ENCODE measurements at regions not wholly inside any gene's neighbourhood (a gene's known extent, or its start where the extent isn't known, plus 50 kb on each side); places are given as distances from the start of the nearest gene placed in this dataset.

DNA sequence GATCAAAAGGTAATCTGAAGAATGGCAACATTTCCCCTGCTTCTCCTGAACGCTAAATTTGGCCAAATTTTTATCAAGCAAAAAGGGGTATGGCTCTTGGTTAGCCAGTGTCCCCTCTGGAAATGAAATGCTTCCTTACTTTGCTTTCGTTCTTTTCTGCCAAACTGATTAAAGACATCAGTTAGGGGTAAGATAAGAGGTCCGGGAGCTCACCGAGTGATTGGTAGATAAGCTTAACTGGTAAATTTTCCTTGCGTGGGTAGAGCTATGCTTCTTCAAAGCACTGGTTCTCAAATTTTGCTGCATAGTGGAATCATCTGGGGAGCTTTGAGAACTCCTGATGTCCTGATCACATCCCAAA lies 62.7 kb upstream of the MAPRE2 start:
- no peak for DNase-seq (ENCODE audit: low read depth)

DNA sequence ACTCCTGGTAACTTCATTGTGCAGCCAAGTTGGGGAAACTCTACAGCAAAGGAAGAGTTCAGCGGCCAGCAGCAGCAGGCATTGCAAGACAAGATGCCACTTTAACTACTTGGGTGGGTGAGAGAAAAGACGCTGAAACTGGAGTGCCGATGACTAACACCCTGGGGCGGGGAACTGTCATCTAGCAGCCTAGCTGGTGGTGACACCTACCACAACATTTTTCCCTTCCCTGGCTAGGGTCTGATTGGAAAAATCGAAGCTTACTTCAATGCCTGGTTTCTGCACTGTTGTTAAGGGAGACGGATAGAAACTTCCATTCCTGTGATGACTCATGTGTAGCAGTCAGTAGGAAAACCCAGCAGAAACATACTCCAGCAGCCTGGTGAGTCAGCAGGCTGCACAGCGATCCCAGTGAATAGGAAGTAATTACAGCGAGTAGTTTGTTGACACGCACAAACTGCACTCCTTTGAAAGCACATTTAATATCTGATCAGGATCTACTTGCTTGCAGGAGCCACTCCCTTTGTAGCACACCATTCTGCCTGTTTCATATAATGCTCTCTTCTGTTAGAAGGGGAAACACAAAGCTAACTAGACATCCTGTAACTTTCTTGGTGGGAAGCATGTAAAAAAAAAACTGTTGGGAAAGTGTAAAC lies 62.1 kb upstream of the MAPRE2 start:
- peak; percentile 54 for DNase-seq (ENCODE audit: low read depth)

DNA sequence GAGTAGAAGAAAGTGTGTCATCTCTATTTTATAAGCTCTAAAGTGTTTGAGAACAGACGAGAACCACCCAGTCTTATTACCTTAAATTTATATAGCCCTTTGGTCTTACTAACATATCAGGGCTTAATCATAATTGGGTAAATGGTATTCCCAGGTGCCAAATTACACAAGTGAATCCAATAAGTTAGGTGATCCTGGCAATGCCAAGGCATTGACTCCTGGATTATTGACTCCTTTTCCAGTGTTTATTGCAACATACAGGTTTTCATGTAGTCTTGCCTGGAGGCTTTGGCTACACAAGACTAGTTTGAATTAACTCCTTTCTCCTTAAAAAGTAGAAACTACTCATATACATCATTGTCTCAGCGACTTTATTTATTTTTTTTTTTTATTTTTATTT lies 59.7 kb upstream of the MAPRE2 start:
- DNase-seq (ENCODE audit: low read depth) = no peak

DNA sequence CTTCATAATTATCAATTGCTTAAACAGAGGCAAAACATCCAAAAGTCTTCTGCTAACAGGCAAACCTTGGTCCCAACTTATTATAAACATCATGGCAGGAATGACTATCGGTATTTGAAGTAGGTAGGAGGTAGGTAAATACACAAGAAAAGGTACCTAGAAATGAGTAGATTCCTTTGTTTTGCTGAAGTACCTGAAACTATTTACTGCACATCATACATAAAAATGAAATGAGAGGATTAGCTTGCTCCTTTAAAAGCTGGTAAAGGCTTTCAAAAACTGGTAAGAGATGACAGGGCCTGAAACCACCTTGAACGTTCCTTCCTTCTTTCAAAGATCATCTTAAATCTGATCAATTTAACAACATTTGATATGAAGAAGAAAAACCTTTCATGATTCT lies 55.2 kb upstream of the MAPRE2 start:
- DNase-seq (ENCODE audit: low read depth) = no peak

DNA sequence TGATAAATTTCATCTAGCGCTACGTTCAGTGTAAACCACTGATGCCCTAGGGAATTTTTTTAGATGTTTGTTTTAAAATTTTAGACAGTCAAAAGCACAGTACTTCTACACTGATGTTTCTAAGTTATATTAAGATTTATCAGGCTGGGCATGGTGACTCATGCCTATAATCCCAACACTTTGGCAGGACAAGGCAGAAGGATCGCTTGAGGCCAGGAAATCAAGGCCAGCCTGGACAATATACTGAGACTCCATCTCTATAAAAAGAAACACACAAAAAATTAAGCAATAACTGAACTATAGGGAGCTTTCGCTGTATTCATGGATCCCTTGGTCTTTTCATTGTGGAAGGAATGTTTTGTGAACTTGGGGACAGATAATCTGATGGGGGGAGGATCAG lies 50.6 kb upstream of the MAPRE2 start:
- DNase-seq (ENCODE audit: low read depth) = no peak

DNA sequence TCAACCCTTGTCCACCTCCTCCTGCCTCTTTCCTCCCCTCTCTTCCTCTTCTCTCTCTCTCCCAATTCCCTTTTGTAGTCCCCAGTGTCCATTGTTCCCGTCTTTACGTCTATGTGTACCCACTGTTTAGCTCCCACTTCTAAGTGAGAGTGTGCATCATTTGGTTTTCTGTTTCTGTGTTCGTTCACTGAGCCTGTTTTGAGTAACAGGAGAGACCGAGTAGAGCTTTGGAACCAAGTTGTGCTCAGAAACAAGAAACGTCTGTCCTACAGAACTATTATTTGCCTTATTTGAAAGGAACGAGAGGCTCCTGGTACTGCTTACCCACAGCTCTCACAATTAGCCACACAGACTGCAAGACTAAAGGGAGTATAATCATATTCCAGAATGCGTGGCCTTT lies 50.1 kb upstream of the MAPRE2 start:
- DNase-seq (ENCODE audit: low read depth) = no peak

Data from stimulated activated CD8-positive, alpha-beta memory T cell treated with anti-CD3 and anti-CD28 coated beads, Interleukin-4, amount 100 ng/mL, for 24 hours (primary cell).